Ectodermal cell (in vitro differentiated cells): ENCODE measurements at regions not wholly inside any gene's neighbourhood (a gene's known extent, or its start where the extent isn't known, plus 50 kb on each side); places are given as distances from the start of the nearest gene placed in this dataset.

Source experiments
- H3K27ac ChIP-seq: 2 replicates; pipeline ENCODE4 v1.7.0; 2013; ENCODE audit warnings: mild to moderate bottlenecking, low read depth, low read length; ENCODE audit not compliant: insufficient read depth, poor library complexity, severe bottlenecking
- H3K27me3 ChIP-seq: 2 replicates; pipeline ENCODE4 v1.7.0; 2013; ENCODE audit warnings: mild to moderate bottlenecking, low read length; ENCODE audit not compliant: insufficient read depth, control insufficient read depth, poor library complexity, severe bottlenecking
- H3K36me3 ChIP-seq: one replicate; pipeline ENCODE4 v1.7.0; 2013; ENCODE audit warnings: low read length; ENCODE audit not compliant: control insufficient read depth, insufficient read depth
- H3K4me1 ChIP-seq: one replicate; pipeline ENCODE4 v1.7.0; 2013; ENCODE audit warnings: low read length; ENCODE audit not compliant: control insufficient read depth, insufficient read depth
- H3K4me3 ChIP-seq: 2 replicates; pipeline ENCODE4 v1.7.0; 2013; ENCODE audit warnings: low read depth, low read length, control low read depth; ENCODE audit not compliant: insufficient read depth
- H3K9me3 ChIP-seq: 2 replicates; pipeline ENCODE4 v1.7.0; 2013; ENCODE audit warnings: mild to moderate bottlenecking, low read length, moderate library complexity; ENCODE audit not compliant: control insufficient read depth
- WGBS, 2 experiments: methylation state at CpG; one replicate each; pipeline ENCODE4 v1.1.7; 2013; ENCODE audit warnings: missing lambda C conversion rate in 2 of 2; 5-methylcytosine and 5-hydroxymethylcytosine counted together

- Histone ChIP-seq H3K4me1 (no peaks in the 10 kb centered on the region), H3K27me3 (no peaks in the 10 kb centered on the region), H3K27ac (no peak overlapping the region), H3K36me3 (no peaks in the 10 kb centered on the region), H3K9me3 (no peaks in the 10 kb centered on the region), H3K4me3 (no peak overlapping the region)
- 92 to 94% methylated on average over 7 of the region's 7 CpGs for WGBS, 2 experiments
These were observed 1755.5 kb downstream of the PCDH7 start for GRCh38 chr4:32475710-32476109.

DNA sequence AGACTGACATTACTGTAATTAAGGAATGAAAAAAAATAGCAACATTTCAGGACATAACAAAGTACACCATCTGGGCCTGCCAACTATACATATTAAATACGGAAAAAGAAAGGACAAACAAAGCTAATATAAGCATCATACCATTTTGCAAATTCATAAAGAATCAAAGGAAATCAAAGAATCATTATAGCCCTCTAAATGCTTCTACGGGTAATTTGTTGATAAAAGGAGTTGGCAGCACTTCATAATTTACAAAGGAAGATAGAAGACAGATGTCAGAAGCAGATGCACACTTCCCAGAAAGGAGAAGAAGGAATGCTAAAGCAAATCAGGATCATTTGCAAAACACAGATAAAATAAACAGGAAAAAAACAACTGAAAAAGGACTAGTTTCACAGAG is 1757.3 kb downstream of the PCDH7 start:
- no peak overlapping the region for H3K4me3 ChIP-seq
- H3K27me3 ChIP-seq = no peaks in the 10 kb centered on the region
- WGBS, 2 experiments = 100% methylated on average over 1 to 2 of the region's 2 CpGs
- no peaks in the 10 kb centered on the region for H3K9me3 ChIP-seq
- H3K4me1 ChIP-seq = no peaks in the 10 kb centered on the region
- no peaks in the 10 kb centered on the region for H3K36me3 ChIP-seq
- H3K27ac ChIP-seq = no peak overlapping the region

DNA sequence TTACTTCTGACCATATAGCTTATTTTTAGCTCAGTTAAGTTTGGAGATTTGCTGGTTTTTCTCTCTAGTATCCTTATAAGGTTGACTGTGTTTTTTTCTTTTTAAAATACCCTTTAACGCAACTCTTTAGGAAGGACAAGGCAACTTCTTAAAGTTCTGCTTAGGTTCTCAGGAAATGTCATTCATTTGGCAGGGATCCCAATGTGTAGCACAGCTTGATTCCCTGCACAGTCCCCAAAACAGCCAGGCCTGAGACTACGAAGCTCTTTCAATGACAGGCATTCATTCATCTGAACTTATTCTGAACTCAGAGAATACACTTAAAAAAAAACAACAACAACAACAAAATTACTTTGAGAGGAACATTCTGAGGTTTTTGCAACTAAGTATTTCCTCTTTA is 1765.8 kb downstream of the PCDH7 start:
- H3K27ac ChIP-seq = no peak overlapping the region
- H3K36me3 ChIP-seq = no peaks in the 10 kb centered on the region
- H3K27me3 ChIP-seq = no peaks in the 10 kb centered on the region
- no peak overlapping the region for H3K4me3 ChIP-seq
- 12 to 22% methylated on average over 2 of the region's 2 CpGs for WGBS, 2 experiments
- no peaks in the 10 kb centered on the region for H3K9me3 ChIP-seq
- no peaks in the 10 kb centered on the region for H3K4me1 ChIP-seq

DNA sequence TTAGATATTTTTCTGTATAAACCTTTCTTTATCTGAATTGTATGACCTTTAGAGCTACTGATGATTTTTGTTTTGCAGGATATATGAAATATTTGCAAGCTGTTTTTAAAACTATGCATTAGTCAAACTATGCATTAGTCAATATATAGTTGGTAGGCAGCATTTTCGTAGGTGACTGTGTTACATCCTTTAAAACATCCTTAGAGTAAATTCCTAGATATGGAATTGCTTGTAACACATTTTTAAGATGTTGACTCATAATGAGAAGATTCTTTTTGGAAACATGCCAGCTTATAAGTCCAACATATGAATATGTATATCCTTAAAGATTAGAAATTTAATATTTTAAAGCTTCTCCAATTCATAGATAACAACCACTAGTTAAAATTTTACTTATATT is 1768.5 kb downstream of the PCDH7 start:
- H3K27me3 ChIP-seq = no peaks in the 10 kb centered on the region
- H3K4me1 ChIP-seq = no peaks in the 10 kb centered on the region

GRCh38 chr4:32499171-32499570 is 1779.0 kb downstream of the PCDH7 start:
- H3K27me3 ChIP-seq = no peaks in the 10 kb centered on the region
- H3K27ac ChIP-seq = no peak overlapping the region
- H3K4me3 ChIP-seq = no peak overlapping the region
- no peaks in the 10 kb centered on the region for H3K36me3 ChIP-seq
- H3K4me1 ChIP-seq = peaks cover under 1% of the 10 kb centered on the region
- no peaks in the 10 kb centered on the region for H3K9me3 ChIP-seq
- 96 to 97% methylated on average over 5 of the region's 5 CpGs for WGBS, 2 experiments

More for the DNA sequence above, 1768.5 kb downstream of the PCDH7 start:
- Histone ChIP-seq H3K4me3 (no peak overlapping the region), H3K9me3 (no peaks in the 10 kb centered on the region), H3K27ac (no peak overlapping the region), H3K36me3 (no peaks in the 10 kb centered on the region)
- WGBS, 2 experiments = no CpG with 5 or more reads among the region's 1 CpG

- H3K4me3 ChIP-seq = no peak overlapping the region
- H3K36me3 ChIP-seq = no peaks in the 10 kb centered on the region
- no peaks in the 10 kb centered on the region for H3K4me1 ChIP-seq
- no peaks in the 10 kb centered on the region for H3K9me3 ChIP-seq
- H3K27ac ChIP-seq = no peak overlapping the region
- no peaks in the 10 kb centered on the region for H3K27me3 ChIP-seq
- WGBS, 2 experiments = 95 to 100% methylated on average over 1 to 3 of the region's 3 CpGs
These were observed 1783.1 kb downstream of the PCDH7 start for GRCh38 chr4:32503241-32503640.

DNA sequence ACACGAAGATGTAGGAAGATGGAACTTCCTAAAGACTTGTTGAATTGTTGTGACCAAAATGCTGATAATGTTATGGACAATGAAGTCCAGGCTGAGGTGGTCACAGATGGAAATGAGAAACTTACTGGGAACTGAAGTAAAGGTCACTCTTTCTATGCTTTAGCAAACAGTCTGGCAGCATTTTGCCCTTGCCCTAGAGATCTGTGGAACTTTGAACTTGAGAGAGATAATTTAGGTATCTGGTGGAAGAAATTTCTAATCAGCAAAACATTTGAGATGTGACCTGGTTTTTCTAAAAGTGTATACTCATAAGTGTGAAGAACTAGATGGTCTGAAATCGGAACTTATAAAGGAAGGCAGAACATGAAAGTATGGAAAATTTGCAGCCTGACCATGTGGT is 1785.9 kb downstream of the PCDH7 start:
- Histone ChIP-seq H3K27ac (no peak overlapping the region), H3K9me3 (no peaks in the 10 kb centered on the region), H3K4me1 (no peaks in the 10 kb centered on the region), H3K27me3 (no peaks in the 10 kb centered on the region), H3K4me3 (no peak overlapping the region), H3K36me3 (no peaks in the 10 kb centered on the region)
- 92 to 97% methylated on average over 2 of the region's 2 CpGs for WGBS, 2 experiments

DNA sequence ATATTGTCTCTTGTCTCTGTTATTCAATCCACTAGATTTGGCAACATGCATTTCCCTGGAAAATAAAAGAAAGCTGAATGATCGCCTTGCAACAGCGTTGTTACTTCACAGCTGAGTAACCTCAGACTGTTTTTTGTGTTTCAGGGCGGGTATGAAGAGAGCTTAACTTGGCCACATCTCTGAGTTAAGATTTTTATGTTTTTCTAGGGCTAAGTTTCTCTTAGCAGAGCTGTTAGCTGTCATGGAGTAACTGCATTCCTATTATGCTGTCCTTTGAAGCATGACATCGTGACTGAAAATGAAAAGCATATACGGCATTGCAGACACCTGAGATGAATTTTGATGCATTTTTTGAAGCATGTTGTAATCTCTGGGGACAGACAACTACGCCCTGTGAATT is 1798.9 kb downstream of the PCDH7 start:
- no peaks in the 10 kb centered on the region for H3K36me3 ChIP-seq
- H3K9me3 ChIP-seq = no peaks in the 10 kb centered on the region
- 93% methylated on average over 6 of the region's 6 CpGs for WGBS, 2 experiments
- no peaks in the 10 kb centered on the region for H3K4me1 ChIP-seq
- H3K27ac ChIP-seq = no peak overlapping the region
- no peaks in the 10 kb centered on the region for H3K27me3 ChIP-seq
- H3K4me3 ChIP-seq = no peak overlapping the region

DNA sequence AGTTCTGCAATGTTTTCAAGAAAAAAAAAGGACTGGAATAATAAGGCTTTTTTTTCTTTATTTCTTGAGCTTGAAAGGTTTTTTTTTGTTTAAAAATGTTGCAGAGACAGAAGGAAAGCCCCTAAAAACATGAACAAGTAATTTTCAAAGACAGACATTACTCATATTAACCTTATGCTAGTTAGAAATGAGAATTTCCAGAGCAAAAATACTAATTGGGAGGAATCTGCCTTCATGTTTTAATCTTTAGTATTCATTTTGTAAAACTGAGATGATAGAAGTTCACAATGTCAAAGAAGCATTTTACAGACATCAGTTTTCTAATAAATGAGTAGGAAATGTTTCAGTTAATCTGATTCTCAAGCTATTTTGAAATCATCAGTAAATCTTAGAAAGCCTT is 1805.3 kb downstream of the PCDH7 start:
- no peak overlapping the region for H3K4me3 ChIP-seq
- H3K27ac ChIP-seq = no peak overlapping the region
- H3K36me3 ChIP-seq = no peaks in the 10 kb centered on the region
- H3K27me3 ChIP-seq = no peaks in the 10 kb centered on the region
- no peaks in the 10 kb centered on the region for H3K4me1 ChIP-seq
- no peaks in the 10 kb centered on the region for H3K9me3 ChIP-seq

GRCh38 chr4:32544846-32545245 is 1824.7 kb downstream of the PCDH7 start:
- no peak overlapping the region for H3K4me3 ChIP-seq
- WGBS, 2 experiments = 86 to 91% methylated on average over 3 of the region's 3 CpGs
- H3K27ac ChIP-seq = no peak overlapping the region
- H3K4me1 ChIP-seq = no peaks in the 10 kb centered on the region
- H3K9me3 ChIP-seq = no peaks in the 10 kb centered on the region
- no peaks in the 10 kb centered on the region for H3K36me3 ChIP-seq
- no peaks in the 10 kb centered on the region for H3K27me3 ChIP-seq

GRCh38 chr4:32551943-32552342 is 1831.8 kb downstream of the PCDH7 start:
- H3K4me1 ChIP-seq = no peaks in the 10 kb centered on the region
- H3K4me3 ChIP-seq = no peak overlapping the region
- H3K36me3 ChIP-seq = no peaks in the 10 kb centered on the region
- no peak overlapping the region for H3K27ac ChIP-seq
- no peaks in the 10 kb centered on the region for H3K27me3 ChIP-seq
- H3K9me3 ChIP-seq = no peaks in the 10 kb centered on the region
